K562 (cell line): ENCODE measurements at regions not wholly inside any gene's neighbourhood (a gene's known extent, or its start where the extent isn't known, plus 50 kb on each side); places are given as distances from the start of the nearest gene placed in this dataset.

Experiments used
- BRF1 ChIP-seq: IDR thresholded peaks from 3 replicates; pipeline ENCODE4 v1.6.1; 2011; ENCODE audit warnings: borderline replicate concordance, mild to moderate bottlenecking; ENCODE audit not compliant: insufficient read length; ENCODE audit errors: extremely low read depth
- CHD2 ChIP-seq: IDR thresholded peaks from 2 replicates; pipeline ENCODE4 v1.6.1; 2011; ENCODE audit warnings: low read depth, low read length
- CREB1 ChIP-seq, 2 experiments: sonication (generic) in 1 of 2; formaldehyde crosslinking in 1 of 2; IDR thresholded peaks; 2 replicates each; pipeline versions ENCODE4 v1.6.1 to v1.8.0; 2012 to 2022; ENCODE audit warnings: inconsistent platforms in 1 of 2, mild to moderate bottlenecking in 1 of 2, missing genetic modification reagents in 1 of 2, moderate library complexity in 1 of 2
- CTCF ChIP-seq, 3 experiments: IDR thresholded peaks in 2 of 3; conservative IDR thresholded peaks in 1 of 3; 2 replicates each; pipeline ENCODE4 v1.5.1; 2011 to 2012; ENCODE audit warnings: low read length in 3 of 3, mild to moderate bottlenecking in 3 of 3, control low read depth in 2 of 3, improper control_type of control experiment in 1 of 3, inconsistent platforms in 1 of 3, low read depth in 1 of 3, mixed read lengths in 1 of 3, moderate library complexity in 1 of 3; ENCODE audit not compliant: insufficient read depth in 2 of 3
- ESRRA ChIP-seq: fragments of 450-650 bp; IDR thresholded peaks from 2 replicates; pipeline ENCODE4 v1.6.1; 2014; ENCODE audit warnings: low read depth, mild to moderate bottlenecking, moderate library complexity, borderline replicate concordance
- NCOR1 ChIP-seq: fragments of 450-650 bp; IDR thresholded peaks from 2 replicates; pipeline ENCODE4 v1.6.1; 2016; ENCODE audit warnings: mild to moderate bottlenecking, moderate library complexity
- NR3C1 ChIP-seq: sonication (generic); formaldehyde crosslinking; IDR thresholded peaks from 2 replicates; pipeline ENCODE4 v1.8.1; 2022; ENCODE audit warnings: missing genetic modification reagents
- WHSC1 ChIP-seq: IDR thresholded peaks from one replicate; pipeline ENCODE4 v1.6.1; 2012; ENCODE audit warnings: low read length, control low read depth, inconsistent platforms

- TF ChIP-seq CREB1 (IDR thresholded peaks at IDR 0.05) (no peak), CREB1 (CRISPR knock-in tag; IDR thresholded peaks at IDR 0.05) (no peak), BRF1 (no peak), WHSC1 (no peak), CTCF (IDR thresholded peaks at IDR 0.05 in 2 of 3, conservative IDR thresholded peaks at IDR 0.05 in 1 of 3; ENCODE audit: insufficient read depth in 2 of 3, low read depth in 1 of 3, low read length in 3 of 3) (no peak), ESRRA (no peak), NCOR1 (no peak), NR3C1 (no peak), CHD2 (no peak)
These were observed 116.0 kb downstream of the ETS2 start for GRCh38 chr21:38921511-38922251.
